HepG2 (cell line): ENCODE measurements at regions not wholly inside any gene's neighbourhood (a gene's known extent, or its start where the extent isn't known, plus 50 kb on each side); places are given as distances from the start of the nearest gene placed in this dataset.

ENCODE experiments used
- ATAC-seq: fragments of 200-7000 bp; cut with Tn5 transposase; 3 replicates; pipeline ENCODE4 v1.9.1; 2020; ENCODE audit warnings: mild to moderate bottlenecking, moderate library complexity
- BruUV-seq: library from RNA; stranded (reverse); fragments of 400-500 nt; replicated peaks from 2 replicates; lab custom pipeline; 2021; lab: Mats Ljungman, UMichigan
- CTCF ChIA-PET: fragments of 300-600 bp; formaldehyde crosslinking; extraction: SDS; loops from one replicate; lab custom pipeline; 2021; ENCODE audit warnings: low total read pairs, inconsistent platforms, low intra/inter-chr PET ratio; lab: Yijun Ruan, JAX
- POLR2A ChIA-PET: fragments of 350-600 bp; sonication (Branson Sonifier 250); formaldehyde crosslinking; loops from one replicate; lab custom pipeline; 2020; ENCODE audit warnings: antibody characterized with exemption, inconsistent platforms; lab: Yijun Ruan, JAX
- DNase-seq: peaks from one replicate; pipeline ENCODE4 v3.0.0-alpha.2; 2015; ENCODE audit warnings: low spot score
- FAIRE-seq: peaks from 3 replicates; lab custom pipeline; 2011; peaks lifted over from hg19 to GRCh38; lab: Jason Lieb, UNC
- H2AFZ ChIP-seq: one replicate; pipeline ENCODE4 v1.6.1; 2011; ENCODE audit warnings: low read length, inconsistent platforms
- H3K27ac ChIP-seq: fragments of 300-600 bp; 3 replicates; pipeline ENCODE4 v1.8.0; 2011; ENCODE audit warnings: mixed run types, mild to moderate bottlenecking, mixed read lengths, low read length, inconsistent platforms; ENCODE audit not compliant: insufficient read depth; ENCODE audit errors: extremely low read length
- H3K27me3 ChIP-seq, 2 experiments: fragments of 200-600 bp in 1 of 2; 2 replicates in 1 of 2; 3 replicates in 1 of 2; pipeline versions ENCODE4 v1.6.0 to v1.8.0; 2011; ENCODE audit warnings: low read length in 2 of 2, mild to moderate bottlenecking in 2 of 2, moderate library complexity in 2 of 2, inconsistent platforms in 1 of 2; ENCODE audit not compliant: insufficient read depth in 2 of 2, control insufficient read depth in 1 of 2
- H3K36me3 ChIP-seq, 2 experiments: fragments of 200-600 bp in 1 of 2; replicated peaks in 1 of 2; 2 replicates in 1 of 2; 3 replicates in 1 of 2; pipeline versions ENCODE4 v1.5.1 to v1.8.0; 2011; ENCODE audit warnings: low read length in 2 of 2, inconsistent platforms in 1 of 2; ENCODE audit not compliant: insufficient read depth in 2 of 2, control insufficient read depth in 1 of 2
- H3K4me1 ChIP-seq: 2 replicates; pipeline ENCODE4 v1.5.1; 2012; ENCODE audit warnings: low read length, inconsistent platforms; ENCODE audit not compliant: insufficient read depth
- H3K4me2 ChIP-seq: 2 replicates; pipeline ENCODE4 v1.6.0; 2011; ENCODE audit warnings: low read depth, low read length, inconsistent platforms
- H3K4me3 ChIP-seq, 3 experiments: fragments of 200-600 bp in 1 of 3; sonication (generic), shearing (Covaris generic) in 1 of 3; replicated peaks in 1 of 3; 2 replicates each; pipeline ENCODE4 v1.5.1; 2011 to 2016; ENCODE audit warnings: low read length in 3 of 3, inconsistent platforms in 2 of 3, low read depth in 2 of 3, mild to moderate bottlenecking in 2 of 3, control low read depth in 1 of 3, mixed read lengths in 1 of 3; ENCODE audit not compliant: insufficient read depth in 1 of 3
- H3K79me2 ChIP-seq: one replicate; pipeline ENCODE4 v1.6.1; 2011; ENCODE audit warnings: low read length, inconsistent platforms; ENCODE audit not compliant: insufficient read depth
- H3K9ac ChIP-seq: 2 replicates; pipeline ENCODE4 v1.6.0; 2011; ENCODE audit warnings: mild to moderate bottlenecking, low read depth, low read length, inconsistent platforms; ENCODE audit not compliant: insufficient read depth
- H3K9me3 ChIP-seq: 2 replicates; pipeline ENCODE4 v1.5.1; 2012; ENCODE audit warnings: mild to moderate bottlenecking, low read length
- H4K20me1 ChIP-seq: 2 replicates; pipeline ENCODE4 v1.6.0; 2011; ENCODE audit warnings: inconsistent platforms, mild to moderate bottlenecking, low read length, moderate library complexity; ENCODE audit not compliant: insufficient read depth
- CC2D1A ChIP-seq: sonication (generic); formaldehyde crosslinking; IDR thresholded peaks from 2 replicates; pipeline ENCODE4 v1.8.1; 2023; ENCODE audit warnings: mild to moderate bottlenecking, missing genetic modification reagents
- FOXC1 ChIP-seq: sonication (generic); formaldehyde crosslinking; IDR thresholded peaks from 2 replicates; pipeline ENCODE4 v1.8.0; 2022; ENCODE audit warnings: mild to moderate bottlenecking, missing genetic modification reagents, borderline replicate concordance
- JUND ChIP-seq: sonication (generic); formaldehyde crosslinking; IDR thresholded peaks from 2 replicates; pipeline ENCODE4 v1.8.0; 2022; ENCODE audit warnings: mild to moderate bottlenecking, missing genetic modification reagents
- NONO ChIP-seq, 2 experiments: fragments of 450-650 bp in 1 of 2; sonication (generic) in 1 of 2; formaldehyde crosslinking in 1 of 2; IDR thresholded peaks in 1 of 2; conservative IDR thresholded peaks in 1 of 2; 2 replicates each; pipeline versions ENCODE4 v1.6.1 to v1.8.0; 2017 to 2022; ENCODE audit warnings: mild to moderate bottlenecking in 1 of 2, missing genetic modification reagents in 1 of 2, moderate library complexity in 1 of 2
- SIX4 ChIP-seq: sonication (generic); formaldehyde crosslinking; IDR thresholded peaks from 2 replicates; pipeline ENCODE4 v1.4.0; 2020; ENCODE audit warnings: missing genetic modification reagents
- ZBTB3 ChIP-seq: sonication (generic); formaldehyde crosslinking; IDR thresholded peaks from 2 replicates; pipeline ENCODE4 v1.4.0; 2020; ENCODE audit warnings: low read depth, mild to moderate bottlenecking, moderate library complexity, missing genetic modification reagents, borderline replicate concordance
- ZFP37 ChIP-seq: sonication (generic); formaldehyde crosslinking; IDR thresholded peaks from 2 replicates; pipeline ENCODE4 v1.4.0; 2020; ENCODE audit warnings: missing genetic modification reagents, borderline replicate concordance
- ZNF232 ChIP-seq: sonication (generic); formaldehyde crosslinking; IDR thresholded peaks from 2 replicates; pipeline ENCODE4 v1.4.0; 2020; ENCODE audit warnings: missing genetic modification reagents, borderline replicate concordance
- whole genome bisulfite sequencing: methylation state at CpG from one replicate; pipeline ENCODE4 v1.1.6; 2017; ENCODE audit warnings: low lambda C conversion rate; 5-methylcytosine and 5-hydroxymethylcytosine counted together
- in situ Hi-C: cut with HindIII; loops from 2 replicates; pipeline ENCODE4 v1.10.0; 2017; ENCODE audit warnings: low pct_unique_long_range_greater_than_20kb; ENCODE audit not compliant: extremely low pct_ligation_motif_present
- intact Hi-C: fragments of 100-400 bp; cut with micrococcal nuclease; formaldehyde crosslinking; loops from one replicate; pipeline ENCODE4 v1.10.0; 2022; ENCODE audit not compliant: unreplicated experiment
- TF ChIP-seq, protein P1 (sequence below): sonication (generic); formaldehyde crosslinking; IDR thresholded peaks from 2 replicates; pipeline ENCODE4 v1.5.1; 2020; ENCODE audit warnings: missing genetic modification reagents, mild to moderate bottlenecking, borderline replicate concordance

DNA sequence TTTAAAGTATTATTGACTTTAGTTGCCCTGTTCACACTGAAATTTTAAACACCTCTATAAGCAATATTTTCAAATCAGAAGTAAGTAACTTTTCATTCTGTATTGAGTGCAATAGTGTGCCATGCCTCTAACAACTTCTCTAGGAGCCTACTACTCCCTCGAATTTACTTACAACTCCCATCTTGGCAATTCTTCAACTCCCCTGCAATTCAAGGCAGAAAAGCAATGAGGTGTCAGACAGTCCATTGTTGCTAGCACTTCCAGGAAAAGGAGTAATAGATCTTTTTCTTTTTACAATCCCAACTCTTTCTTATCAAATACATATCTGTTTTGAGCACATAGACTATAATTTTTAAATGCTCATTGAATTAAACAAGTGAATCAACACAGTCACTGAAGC is 222.7 kb upstream of the PUM3 start:
- no peak overlapping the region for H3K9ac ChIP-seq
- H4K20me1 ChIP-seq: no peaks in the 10 kb centered on the region
- no TSS peak for BruUV-seq
- POLR2A ChIA-PET: no interaction called here
- no peaks in the 10 kb centered on the region for H3K36me3 ChIP-seq
- peaks cover 6% of the 10 kb centered on the region; the same call in 1 of the 2 replicates for H3K9me3 ChIP-seq
- in situ Hi-C loops (no loop called here), intact Hi-C loops (no loop called here)
- no peaks in the 10 kb centered on the region for H3K4me1 ChIP-seq
- CTCF ChIA-PET: no interaction called here
- FAIRE-seq (no peak), DNase-seq (no peak), ATAC-seq (no peak)
- TF ChIP-seq JUND (CRISPR knock-in tag) (no peak), SIX4 (no peak), ZBTB3 (CRISPR knock-in tag) (no peak), ZFP37 (CRISPR knock-in tag) (no peak), NONO (IDR thresholded peaks at IDR 0.05) (no peak), NONO (CRISPR knock-in tag; conservative IDR thresholded peaks at IDR 0.05) (no peak), ZNF232 (CRISPR knock-in tag) (no peak), FOXC1 (CRISPR knock-in tag) (no peak), CC2D1A (no peak)
- TF ChIP-seq, protein P1, sequence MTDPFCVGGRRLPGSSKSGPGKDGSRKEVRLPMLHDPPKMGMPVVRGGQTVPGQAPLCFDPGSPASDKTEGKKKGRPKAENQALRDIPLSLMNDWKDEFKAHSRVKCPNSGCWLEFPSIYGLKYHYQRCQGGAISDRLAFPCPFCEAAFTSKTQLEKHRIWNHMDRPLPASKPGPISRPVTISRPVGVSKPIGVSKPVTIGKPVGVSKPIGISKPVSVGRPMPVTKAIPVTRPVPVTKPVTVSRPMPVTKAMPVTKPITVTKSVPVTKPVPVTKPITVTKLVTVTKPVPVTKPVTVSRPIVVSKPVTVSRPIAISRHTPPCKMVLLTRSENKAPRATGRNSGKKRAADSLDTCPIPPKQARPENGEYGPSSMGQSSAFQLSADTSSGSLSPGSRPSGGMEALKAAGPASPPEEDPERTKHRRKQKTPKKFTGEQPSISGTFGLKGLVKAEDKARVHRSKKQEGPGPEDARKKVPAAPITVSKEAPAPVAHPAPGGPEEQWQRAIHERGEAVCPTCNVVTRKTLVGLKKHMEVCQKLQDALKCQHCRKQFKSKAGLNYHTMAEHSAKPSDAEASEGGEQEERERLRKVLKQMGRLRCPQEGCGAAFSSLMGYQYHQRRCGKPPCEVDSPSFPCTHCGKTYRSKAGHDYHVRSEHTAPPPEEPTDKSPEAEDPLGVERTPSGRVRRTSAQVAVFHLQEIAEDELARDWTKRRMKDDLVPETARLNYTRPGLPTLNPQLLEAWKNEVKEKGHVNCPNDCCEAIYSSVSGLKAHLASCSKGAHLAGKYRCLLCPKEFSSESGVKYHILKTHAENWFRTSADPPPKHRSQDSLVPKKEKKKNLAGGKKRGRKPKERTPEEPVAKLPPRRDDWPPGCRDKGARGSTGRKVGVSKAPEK: no peak
- no peak overlapping the region for H2AFZ ChIP-seq
- no peak overlapping the region for H3K4me3 ChIP-seq
- no peak overlapping the region for H3K4me2 ChIP-seq
- H3K79me2 ChIP-seq: no peaks in the 10 kb centered on the region
- WGBS: 4% methylated on average over 1 of the region's 1 CpG
- H3K27ac ChIP-seq: no peak overlapping the region
- no peaks in the 10 kb centered on the region; a peak in 1 of 5 replicates for H3K27me3 ChIP-seq
